ACHN (cell line): ENCODE measurements at regions not wholly inside any gene's neighbourhood (a gene's known extent, or its start where the extent isn't known, plus 50 kb on each side); places are given as distances from the start of the nearest gene placed in this dataset.
A peak's percentile ranks its signal among the peaks of the same experiment; 100 is the strongest.

Source experiments
- DNase-seq: peaks from one replicate; pipeline ENCODE4 v3.0.0-alpha.2; 2015
- in situ Hi-C: cut with HindIII; loops from 2 replicates; pipeline ENCODE4 v1.10.0; 2017; ENCODE audit warnings: low sequenced_read_pairs, low pct_ligation_motif_present, low pct_unique_long_range_greater_than_20kb

DNA sequence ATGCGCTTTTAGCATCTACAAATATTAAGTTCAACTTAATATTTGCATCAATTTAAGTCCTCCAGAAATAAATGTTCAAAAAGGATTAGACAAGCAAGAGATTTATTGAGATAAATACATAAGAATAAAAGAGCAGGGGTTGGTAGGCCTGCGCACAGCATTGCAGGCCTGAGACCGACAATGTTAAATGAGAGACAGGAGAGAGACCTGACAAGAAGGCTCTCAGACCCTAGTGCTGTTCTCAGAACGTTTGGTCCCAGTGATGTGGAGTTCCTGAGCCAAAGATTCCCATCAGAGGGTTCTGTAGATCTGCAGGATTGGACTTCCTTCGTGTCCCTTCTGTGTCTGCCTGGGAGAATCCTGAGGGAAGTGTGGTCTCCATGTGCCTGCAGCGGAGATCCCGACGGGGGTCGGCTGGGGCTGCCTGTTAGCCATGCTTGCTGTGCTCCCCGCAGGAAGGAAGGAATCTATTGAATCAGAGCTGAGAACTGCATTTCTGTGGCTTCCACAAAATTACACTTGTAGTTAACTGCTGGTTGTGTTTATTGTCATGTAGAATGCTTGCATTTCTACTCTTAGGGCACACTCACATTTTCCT lies 369.9 kb upstream of the SLC10A2 start:
- in situ Hi-C loops: no loop called here
- no peak for DNase-seq

DNA sequence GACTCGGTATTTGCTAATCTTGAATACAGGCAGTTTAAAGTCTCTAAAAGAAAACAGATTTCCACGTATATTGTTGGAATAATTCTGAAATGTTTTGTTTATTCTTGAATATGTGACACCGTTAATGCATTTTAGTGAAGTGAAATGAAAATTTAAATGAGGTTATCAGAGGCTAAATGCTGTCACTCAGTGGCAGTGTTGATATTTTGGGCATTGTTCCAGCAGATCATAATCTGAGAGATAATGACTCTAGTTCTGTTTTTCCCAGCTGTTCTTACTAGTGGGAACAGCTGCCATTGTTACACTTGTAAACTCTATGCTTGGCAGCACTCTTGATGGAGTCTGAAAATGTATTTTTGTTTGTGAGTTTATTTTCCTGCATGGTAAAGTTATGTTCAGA lies 365.6 kb upstream of the SLC10A2 start:
- no peak for DNase-seq

DNA sequence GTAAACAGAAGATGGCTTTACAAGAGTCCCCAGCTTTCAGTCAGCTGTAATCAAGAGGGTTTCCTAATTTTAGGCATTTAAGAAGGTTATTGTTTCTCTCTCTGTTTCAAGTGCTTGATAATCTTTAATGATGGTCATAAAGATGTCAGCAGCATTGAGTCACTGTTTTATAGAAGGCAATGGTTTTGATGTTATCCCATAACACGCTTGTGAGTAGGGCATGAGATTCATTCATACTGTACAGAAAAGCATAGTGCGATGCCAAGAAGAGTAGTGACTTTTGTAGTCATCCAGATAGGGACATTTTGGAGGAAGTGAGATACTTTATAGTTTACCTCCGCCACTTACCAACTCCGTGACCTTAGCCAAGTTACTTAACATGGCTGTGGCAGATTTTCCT lies 364.2 kb upstream of the SLC10A2 start:
- in situ Hi-C loops: no loop called here
- no peak for DNase-seq

More for the DNA sequence above, 365.6 kb upstream of the SLC10A2 start:
- in situ Hi-C loops: no loop called here

- DNase-seq: no peak
- in situ Hi-C loops: no loop called here
Observed at GRCh38 chr13:103410002-103410401, 343.8 kb upstream of the SLC10A2 start.

- no peak for DNase-seq
- in situ Hi-C loops: no loop called here
Observed at GRCh38 chr13:103406967-103407366, 340.8 kb upstream of the SLC10A2 start.

DNA sequence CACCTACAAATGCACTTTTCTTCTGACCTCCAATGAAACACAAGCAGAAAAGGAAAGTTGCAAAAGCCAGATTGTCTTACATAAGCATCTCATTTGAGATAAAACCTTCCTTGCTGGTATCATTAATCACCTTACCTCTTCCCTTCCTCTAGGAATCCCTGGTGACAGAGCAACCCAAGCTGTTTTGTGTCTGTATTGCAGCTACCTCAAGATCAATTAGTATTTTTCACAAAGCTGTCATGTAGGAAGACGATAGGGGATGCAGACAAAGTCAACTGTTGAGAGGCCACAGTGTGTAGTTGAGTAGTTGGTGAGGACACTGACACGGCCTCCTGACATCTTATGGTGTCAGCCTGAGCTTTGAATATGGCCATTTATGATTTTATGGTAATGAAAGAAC lies 339.1 kb upstream of the SLC10A2 start:
- in situ Hi-C loops: no loop called here
- no peak for DNase-seq

DNA sequence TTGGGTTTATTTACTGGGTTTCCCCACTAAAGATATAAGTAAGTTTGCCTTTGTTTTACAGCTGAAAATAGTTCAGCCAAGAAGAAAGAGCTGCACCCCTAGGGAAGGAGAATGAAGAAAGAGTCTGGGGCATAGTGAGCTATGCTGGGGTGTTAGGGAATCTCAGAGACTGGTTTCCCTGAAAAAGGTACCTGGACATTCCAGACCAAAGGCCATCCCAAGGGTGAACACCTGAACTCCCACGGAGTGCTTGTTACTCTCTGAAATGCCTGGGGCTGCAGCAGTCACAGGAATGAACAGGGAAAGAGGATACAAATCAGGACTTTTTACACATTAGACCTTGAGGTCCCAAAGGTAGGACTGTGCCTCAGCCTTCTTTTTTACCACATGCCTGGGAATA lies 337.6 kb upstream of the SLC10A2 start:
- in situ Hi-C loops: no loop called here
- DNase-seq: no peak

DNA sequence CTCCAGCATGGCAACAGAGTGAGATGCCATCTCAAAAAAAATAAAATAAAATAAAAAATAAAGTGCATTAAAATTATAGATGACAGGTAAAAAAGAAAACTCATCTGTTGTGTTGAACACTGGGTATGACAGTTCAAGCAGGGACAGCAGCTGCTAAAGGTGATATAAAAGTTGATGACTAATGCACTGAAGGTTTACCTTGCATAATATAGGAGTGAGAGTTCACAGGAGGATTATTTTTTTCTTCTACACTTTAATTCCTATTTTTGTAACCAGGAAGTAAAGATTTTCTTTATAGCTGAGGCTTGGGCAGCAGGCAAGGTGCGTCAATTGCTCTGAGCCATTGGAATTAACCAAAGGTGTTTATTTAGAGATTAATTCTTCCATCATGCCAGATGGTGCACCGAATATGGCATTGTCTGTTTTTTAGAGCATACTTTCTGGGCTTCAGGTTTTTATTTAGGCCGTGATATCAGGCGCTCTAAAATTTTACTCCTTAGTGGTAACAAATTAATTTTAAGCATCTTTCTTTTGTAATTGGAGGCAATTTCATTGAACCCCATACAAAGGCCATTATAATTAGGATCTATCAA lies 337.0 kb upstream of the SLC10A2 start:
- no peak for DNase-seq
- in situ Hi-C loops: no loop called here

- DNase-seq: no peak
- in situ Hi-C loops: no loop called here
Observed at GRCh38 chr13:103395139-103395538, 328.9 kb upstream of the SLC10A2 start.

DNA sequence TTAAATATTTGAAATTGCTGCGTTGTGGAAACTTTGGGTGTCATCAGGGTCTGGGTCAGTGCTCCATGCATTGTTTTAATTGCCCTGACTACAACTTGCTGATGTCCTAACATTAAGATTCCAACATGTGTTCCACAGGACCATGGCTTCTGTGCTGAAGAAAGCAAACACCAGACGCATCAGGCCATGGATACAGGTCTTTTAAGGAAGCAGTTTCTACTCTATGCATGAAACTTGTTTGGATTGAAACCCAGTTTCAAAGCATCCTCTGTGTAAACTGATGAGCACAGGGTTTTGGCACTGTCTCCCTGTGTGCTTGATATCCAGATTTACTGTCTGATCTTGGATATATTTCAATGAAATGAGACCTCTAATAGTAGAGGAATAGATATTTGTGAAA lies 328.4 kb upstream of the SLC10A2 start:
- in situ Hi-C loops: no loop called here
- no peak for DNase-seq

DNA sequence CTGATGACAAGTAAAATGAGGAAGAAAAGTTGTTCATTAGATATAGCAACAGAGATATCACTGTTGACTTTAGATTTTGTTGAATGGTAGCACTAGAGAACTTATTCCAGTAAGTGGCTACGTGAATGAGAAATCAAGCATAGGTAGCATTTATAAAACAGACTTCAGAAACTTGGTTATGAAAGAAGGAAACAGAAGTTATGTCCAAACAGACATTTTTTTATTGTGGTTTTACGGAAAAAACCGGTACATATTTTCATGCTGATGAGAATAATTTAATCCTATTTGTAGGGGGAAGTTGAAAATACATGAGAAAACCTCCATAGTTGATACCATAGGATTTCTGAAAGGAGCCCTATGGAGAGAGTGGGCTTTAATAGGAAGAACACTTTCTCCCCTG lies 325.7 kb upstream of the SLC10A2 start:
- in situ Hi-C loops: no loop called here
- DNase-seq: no peak

DNA sequence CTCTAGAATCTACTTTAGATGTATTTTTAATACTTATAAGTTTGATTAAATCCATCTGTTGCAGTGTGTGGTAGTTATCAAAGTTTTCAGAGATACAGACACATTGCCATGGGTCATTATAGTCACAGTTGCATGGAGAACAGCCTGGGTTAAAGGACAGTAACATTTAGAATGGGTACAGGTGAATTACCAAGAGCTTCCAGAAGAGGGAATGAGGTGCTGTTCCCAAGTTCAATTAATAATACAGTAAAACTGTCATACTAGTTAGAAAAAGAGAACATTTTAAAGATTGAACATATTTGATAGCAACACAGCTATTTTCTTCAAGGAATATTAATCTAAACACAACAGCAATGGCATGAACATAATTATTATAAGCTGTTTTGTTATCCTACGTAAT lies 322.6 kb upstream of the SLC10A2 start:
- DNase-seq: no peak
- in situ Hi-C loops: no loop called here

DNA sequence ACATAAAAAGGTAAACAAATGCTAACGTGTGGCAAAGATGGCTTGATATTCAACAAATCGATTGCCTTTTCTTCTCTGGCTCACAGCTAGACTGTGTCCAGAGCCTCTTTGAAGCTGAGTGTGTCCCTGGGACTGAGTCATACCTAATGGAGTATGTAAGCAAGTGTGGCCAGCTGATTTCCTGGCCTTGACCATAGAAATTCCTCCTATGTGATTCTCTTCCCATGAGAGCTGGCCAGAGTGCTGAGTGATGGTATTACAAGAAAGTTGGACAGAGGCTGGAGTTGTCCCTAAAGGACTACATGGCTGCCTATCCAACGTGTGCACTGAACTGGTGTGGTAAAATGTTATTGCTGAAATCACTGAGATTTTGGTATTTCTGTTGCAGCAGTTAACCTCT lies 320.1 kb upstream of the SLC10A2 start:
- in situ Hi-C loops: no loop called here
- peak; percentile 83 for DNase-seq

DNA sequence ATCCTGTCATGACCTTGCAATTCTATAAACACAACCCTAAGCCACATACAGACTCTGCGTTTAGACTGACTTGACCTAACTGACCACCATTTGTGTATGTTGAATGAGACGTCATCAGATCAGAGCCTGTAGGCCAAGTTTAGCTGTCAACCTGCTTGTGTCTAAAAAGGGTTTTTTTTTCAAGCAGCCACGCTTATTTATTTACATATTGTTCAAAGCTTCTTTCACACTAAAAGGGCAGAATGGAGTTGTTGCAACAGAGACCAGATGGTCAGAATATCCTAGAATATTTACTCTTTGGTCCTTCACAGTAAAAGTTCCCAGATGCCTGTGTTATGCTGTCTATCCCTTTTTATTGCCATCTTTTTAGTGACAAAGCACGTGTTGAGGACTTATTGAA lies 307.7 kb upstream of the SLC10A2 start:
- no peak for DNase-seq
- in situ Hi-C loops: no loop called here

GRCh38 chr13:103371271-103371670 lies 305.1 kb upstream of the SLC10A2 start:
- DNase-seq: no peak
- in situ Hi-C loops: no loop called here

- no peak for DNase-seq
Observed at GRCh38 chr13:103370790-103371189, 304.6 kb upstream of the SLC10A2 start.

DNA sequence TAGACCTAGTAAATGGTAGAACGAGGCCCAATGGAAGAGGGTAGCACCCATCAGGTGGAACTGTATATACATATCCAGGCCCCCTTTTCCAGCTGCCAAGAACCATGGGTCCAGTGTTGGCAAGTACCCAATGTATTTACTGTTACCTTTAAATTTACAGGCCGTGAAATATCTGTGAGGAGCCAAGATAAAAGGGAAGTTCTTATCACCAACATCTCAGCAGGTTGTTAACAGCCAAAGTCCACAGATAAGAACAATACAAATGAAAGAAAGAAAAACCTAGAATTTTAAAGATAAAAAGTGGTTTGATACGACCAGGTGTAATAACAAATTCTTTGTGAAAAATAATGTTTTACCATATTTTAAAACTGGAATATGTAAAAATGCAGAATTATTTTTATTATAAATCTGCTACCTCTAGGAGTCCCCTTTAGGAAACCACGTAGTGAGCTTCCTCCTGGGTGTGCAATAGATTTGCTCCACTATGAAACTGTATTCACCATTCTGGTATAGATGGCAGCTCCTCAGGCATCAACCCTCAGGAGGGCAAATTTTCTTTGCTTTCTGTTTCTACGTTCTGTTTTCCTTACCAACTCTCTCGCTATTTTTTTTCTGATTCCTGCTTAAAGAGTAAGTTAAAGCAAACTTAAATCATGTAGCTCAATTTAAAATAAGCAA lies 292.2 kb upstream of the SLC10A2 start:
- no peak for DNase-seq

More at GRCh38 chr13:103370790-103371189, 304.6 kb upstream of the SLC10A2 start:
- in situ Hi-C loops: no loop called here

DNA sequence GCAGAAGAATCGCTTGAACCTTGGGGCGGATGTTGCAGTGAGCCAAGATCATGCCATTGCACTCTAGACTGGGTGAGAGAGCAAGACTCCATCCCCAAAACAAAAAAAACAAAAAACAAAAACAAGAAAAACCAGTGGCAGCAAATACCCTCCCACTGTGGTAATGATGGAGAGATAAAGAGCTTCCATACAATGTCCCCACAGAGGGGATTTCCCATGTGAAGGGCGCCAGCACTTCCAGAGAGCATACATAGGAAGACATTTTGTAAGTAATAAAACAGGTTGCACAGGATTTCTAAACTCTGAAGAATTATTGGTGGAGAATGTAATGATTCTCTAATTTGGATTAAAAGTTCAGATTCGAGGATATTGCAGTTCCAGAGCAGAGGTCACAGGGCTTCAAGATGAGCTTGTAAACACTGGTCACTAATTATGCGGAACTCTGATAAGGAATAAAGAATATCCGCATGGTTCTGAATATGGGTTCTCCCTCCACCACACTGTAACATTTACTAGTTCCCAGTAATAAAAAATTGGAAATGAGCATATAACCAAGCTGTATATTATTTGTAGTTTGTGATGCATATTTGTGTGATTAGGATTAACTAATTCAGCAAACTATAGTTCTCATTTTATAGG lies 290.1 kb upstream of the SLC10A2 start:
- no peak for DNase-seq
- in situ Hi-C loops: no loop called here

More for the DNA sequence above, 292.2 kb upstream of the SLC10A2 start:
- in situ Hi-C loops: no loop called here

DNA sequence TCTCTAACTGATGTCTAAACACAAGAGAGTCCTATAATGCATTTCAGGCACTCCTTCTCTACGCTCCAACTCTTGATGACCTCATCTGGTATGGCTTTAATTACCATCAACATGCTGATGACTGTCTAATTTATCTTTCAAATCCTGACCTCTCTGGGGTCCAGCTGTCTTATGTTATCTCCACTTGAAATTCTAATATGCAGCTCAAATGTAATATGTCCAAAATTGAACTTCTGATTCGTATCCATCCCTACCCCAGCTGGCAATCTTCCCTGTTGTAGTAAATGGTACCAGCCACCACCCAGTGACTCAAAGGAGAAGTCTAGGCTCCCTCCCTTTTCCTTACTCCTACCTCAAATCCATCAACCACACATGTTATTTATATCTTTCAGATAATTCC lies 288.0 kb upstream of the SLC10A2 start:
- no peak for DNase-seq
- in situ Hi-C loops: no loop called here
